ENCODE measurements at regions not wholly inside any gene's neighbourhood (a gene's known extent, or its start where the extent isn't known, plus 50 kb on each side); places are given as distances from the start of the nearest gene placed in this dataset.
"Not testable (repeated sequence)": the region's sequence is repeated elsewhere in the genome, so short reads cannot be mapped to it uniquely, and the experiment has no call there.

DNA sequence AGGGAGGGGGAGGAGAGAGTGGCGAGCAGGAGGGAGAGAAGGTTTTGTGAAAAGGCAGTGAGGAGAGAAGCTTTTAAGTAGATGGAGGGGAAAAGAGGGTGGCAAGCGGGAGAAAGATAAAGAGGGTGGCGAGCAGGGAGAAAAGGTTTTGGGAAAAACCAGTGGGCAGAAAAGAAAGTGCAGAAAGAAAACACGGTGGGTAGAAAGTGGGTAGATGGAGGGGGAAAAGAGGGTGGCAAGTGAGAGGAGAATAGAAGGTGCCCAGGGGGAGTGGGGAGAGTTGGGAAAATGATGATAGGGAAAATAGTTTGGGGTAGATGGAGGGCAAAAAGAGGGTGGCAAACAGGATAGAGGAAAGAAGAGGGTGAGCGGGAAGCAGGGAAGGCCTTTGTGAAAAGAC is 69.1 kb upstream of the THOC3 start:
- TF ChIP-seq, protein P1, sequence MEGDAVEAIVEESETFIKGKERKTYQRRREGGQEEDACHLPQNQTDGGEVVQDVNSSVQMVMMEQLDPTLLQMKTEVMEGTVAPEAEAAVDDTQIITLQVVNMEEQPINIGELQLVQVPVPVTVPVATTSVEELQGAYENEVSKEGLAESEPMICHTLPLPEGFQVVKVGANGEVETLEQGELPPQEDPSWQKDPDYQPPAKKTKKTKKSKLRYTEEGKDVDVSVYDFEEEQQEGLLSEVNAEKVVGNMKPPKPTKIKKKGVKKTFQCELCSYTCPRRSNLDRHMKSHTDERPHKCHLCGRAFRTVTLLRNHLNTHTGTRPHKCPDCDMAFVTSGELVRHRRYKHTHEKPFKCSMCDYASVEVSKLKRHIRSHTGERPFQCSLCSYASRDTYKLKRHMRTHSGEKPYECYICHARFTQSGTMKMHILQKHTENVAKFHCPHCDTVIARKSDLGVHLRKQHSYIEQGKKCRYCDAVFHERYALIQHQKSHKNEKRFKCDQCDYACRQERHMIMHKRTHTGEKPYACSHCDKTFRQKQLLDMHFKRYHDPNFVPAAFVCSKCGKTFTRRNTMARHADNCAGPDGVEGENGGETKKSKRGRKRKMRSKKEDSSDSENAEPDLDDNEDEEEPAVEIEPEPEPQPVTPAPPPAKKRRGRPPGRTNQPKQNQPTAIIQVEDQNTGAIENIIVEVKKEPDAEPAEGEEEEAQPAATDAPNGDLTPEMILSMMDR (conservative IDR thresholded peaks at IDR 0.05; ENCODE audit: low read depth, low read length): not testable (repeated sequence)
- not testable (repeated sequence) for TF ChIP-seq EZH2phosphoT487 (IDR thresholded peaks at IDR 0.05; ENCODE audit: borderline replicate concordance, low read length); EZH2 (IDR thresholded peaks at IDR 0.05; ENCODE audit: low read length, unreplicated experiment)

All from PC-3 (cell line).